Tibial nerve (tissue), 4 donors: ENCODE measurements at regions not wholly inside any gene's neighbourhood (a gene's known extent, or its start where the extent isn't known, plus 50 kb on each side); places are given as distances from the start of the nearest gene placed in this dataset.

ENCODE experiments used
- DNase-seq, 2 donors: peaks; one replicate each; pipeline ENCODE4 v3.0.0-alpha.2; 2019; ENCODE audit warnings: low spot score in 2 of 2
- H3K27ac ChIP-seq, 4 donors: fragments of 200-600 bp; sonication (generic) in 3 of 4; one replicate each; pipeline ENCODE4 v1.5.1; 2017 to 2019; ENCODE audit warnings: mild to moderate bottlenecking in 1 of 4
- H3K27me3 ChIP-seq, 2 donors: fragments of 200-600 bp; sonication (generic) in 1 of 2; one replicate each; pipeline versions ENCODE4 v1.5.1 to v1.6.0; 2017 to 2019
- H3K36me3 ChIP-seq, 3 donors: fragments of 200-600 bp; sonication (generic); one replicate each; pipeline ENCODE4 v1.5.1; 2018 to 2019
- H3K4me1 ChIP-seq, 4 donors: fragments of 200-600 bp; sonication (generic) in 3 of 4; one replicate each; pipeline ENCODE4 v1.5.1; 2017 to 2019
- H3K4me3 ChIP-seq, 4 donors: fragments of 200-600 bp; sonication (generic) in 3 of 4; one replicate each; pipeline ENCODE4 v1.5.1; 2017 to 2019; ENCODE audit warnings: mild to moderate bottlenecking in 1 of 4, moderate library complexity in 1 of 4
- H3K9me3 ChIP-seq, 4 donors: fragments of 200-600 bp; sonication (generic) in 3 of 4; one replicate each; pipeline ENCODE4 v1.5.1; 2017 to 2019
- CTCF ChIP-seq, 5 experiments: fragments of 200-600 bp in 3 of 5; fragments of 450-650 bp in 2 of 5; sonication (generic) in 3 of 5; IDR thresholded peaks; one replicate each; pipeline ENCODE4 v1.5.1; 2016 to 2019; ENCODE audit warnings: antibody characterized with exemption in 5 of 5, mild to moderate bottlenecking in 3 of 5, moderate library complexity in 2 of 5
- EP300 ChIP-seq, 2 donors: sonication (generic); formaldehyde crosslinking; IDR thresholded peaks; one replicate each; pipeline ENCODE4 v1.6.1; 2017; ENCODE audit warnings: antibody characterized with exemption in 2 of 2, mild to moderate bottlenecking in 1 of 2
- POLR2A ChIP-seq, 2 donors: fragments of 450-650 bp; IDR thresholded peaks; one replicate each; pipeline ENCODE4 v1.6.1; 2017; ENCODE audit warnings: antibody characterized with exemption in 2 of 2, mild to moderate bottlenecking in 2 of 2, moderate library complexity in 2 of 2
- WGBS, 2 donors: methylation state at CpG; one replicate each; pipeline ENCODE4 v1.1.5; 2018; 5-methylcytosine and 5-hydroxymethylcytosine counted together

DNA sequence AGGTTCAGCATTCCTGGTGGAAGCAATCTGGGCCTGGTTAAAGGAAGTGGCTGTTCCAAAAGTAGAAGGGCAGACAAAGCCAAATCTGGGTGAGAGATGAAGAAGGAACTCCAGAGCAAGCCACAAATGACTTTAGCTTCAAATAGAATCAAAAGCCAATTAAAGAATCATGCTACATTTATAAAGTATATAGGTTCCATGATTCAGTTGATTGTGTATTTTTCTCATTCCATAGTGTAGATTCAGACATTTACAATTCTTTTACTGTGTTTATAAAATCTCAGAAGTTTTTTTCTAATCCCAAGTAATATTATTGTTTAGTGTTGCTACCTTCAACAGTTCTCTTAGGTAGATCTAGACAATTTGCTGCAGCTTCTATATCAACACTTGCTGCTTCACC lies 262.0 kb downstream of the PLK2 start:
- H3K27me3 ChIP-seq: no peaks in the 10 kb centered on the region
- H3K36me3 ChIP-seq: no peaks in the 10 kb centered on the region
- TF ChIP-seq POLR2A (IDR thresholded peaks at IDR 0.05): no peak
- no peak for TF ChIP-seq CTCF (IDR thresholded peaks at IDR 0.05)
- no peak for TF ChIP-seq EP300 (IDR thresholded peaks at IDR 0.05)

DNA sequence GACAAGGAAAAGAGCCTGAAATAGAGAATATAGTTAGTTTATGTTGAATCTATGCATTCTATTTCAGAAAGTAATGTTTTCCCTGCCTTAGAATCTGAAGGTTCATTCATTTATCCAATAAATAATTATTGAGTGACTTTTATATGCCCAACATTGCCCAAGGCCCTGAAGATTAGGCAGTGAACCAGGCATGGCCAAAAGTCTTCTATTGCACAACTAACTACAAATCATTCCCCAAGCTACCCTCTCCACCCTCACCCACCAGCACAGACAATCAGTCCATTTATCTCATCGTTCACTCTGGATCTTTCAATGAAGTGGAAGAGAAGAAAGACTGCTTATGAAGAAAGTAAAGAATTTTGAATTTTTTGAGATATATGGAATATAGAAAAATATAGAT lies 268.4 kb downstream of the PLK2 start:
- no peak for DNase-seq

More for the DNA sequence above, 262.0 kb downstream of the PLK2 start:
- peaks cover 0 to 6% (median 0%) of the 10 kb centered on the region in 4 donors for H3K9me3 ChIP-seq
- DNase-seq: no peak
- H3K4me3 ChIP-seq: no peak overlapping the region
- no peaks in the 10 kb centered on the region for H3K4me1 ChIP-seq
- no peak overlapping the region for H3K27ac ChIP-seq

DNA sequence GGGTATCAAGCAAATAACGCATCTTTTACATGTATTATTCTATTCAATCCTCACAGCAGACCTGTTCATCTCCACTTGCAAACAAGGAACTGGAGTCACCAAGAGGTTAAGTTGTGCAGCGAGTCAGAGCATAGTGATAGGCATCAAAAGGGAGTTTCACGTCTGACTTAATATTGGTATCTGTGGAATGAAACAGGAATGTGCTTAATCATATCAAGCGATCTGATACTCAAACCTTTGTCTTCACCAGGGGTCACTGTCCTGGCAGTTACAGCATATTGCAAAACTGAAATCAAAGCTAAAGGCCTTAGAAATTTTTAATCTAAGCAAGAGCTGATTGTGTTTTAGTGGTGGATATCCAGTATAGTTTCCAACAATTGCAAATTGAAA lies 271.6 kb downstream of the PLK2 start:
- Histone ChIP-seq H3K36me3 (no peaks in the 10 kb centered on the region), H3K4me1 (peaks cover 0 to 40% (median 9%) of the 10 kb centered on the region in 4 donors), H3K9me3 (no peaks in the 10 kb centered on the region), H3K27ac (peak overlapping the region in 1 of 4 donors; percentile 69), H3K27me3 (no peaks in the 10 kb centered on the region), H3K4me3 (no peak overlapping the region)
- no peak for TF ChIP-seq POLR2A (IDR thresholded peaks at IDR 0.05)
- TF ChIP-seq EP300 (IDR thresholded peaks at IDR 0.05): no peak
- TF ChIP-seq CTCF (IDR thresholded peaks at IDR 0.05): no peak
- DNase-seq: no peak
- WGBS, 2 donors: 24 to 34% methylated on average over 4 of the region's 4 CpGs

More for the DNA sequence above, 268.4 kb downstream of the PLK2 start:
- no peaks in the 10 kb centered on the region for H3K27me3 ChIP-seq
- TF ChIP-seq EP300 (IDR thresholded peaks at IDR 0.05): peak in 1 of 2 donors; percentile 33
- TF ChIP-seq CTCF (IDR thresholded peaks at IDR 0.05): no peak
- peaks cover 0 to 6% (median 0%) of the 10 kb centered on the region in 4 donors for H3K9me3 ChIP-seq
- H3K27ac ChIP-seq: peak overlapping the region in 2 of 4 donors; percentile 40 to 69
- 46 to 49% methylated on average over 1 of the region's 1 CpG for WGBS, 2 donors
- H3K4me3 ChIP-seq: no peak overlapping the region
- no peaks in the 10 kb centered on the region for H3K36me3 ChIP-seq
- H3K4me1 ChIP-seq: peaks cover 0 to 40% (median 9%) of the 10 kb centered on the region in 4 donors

DNA sequence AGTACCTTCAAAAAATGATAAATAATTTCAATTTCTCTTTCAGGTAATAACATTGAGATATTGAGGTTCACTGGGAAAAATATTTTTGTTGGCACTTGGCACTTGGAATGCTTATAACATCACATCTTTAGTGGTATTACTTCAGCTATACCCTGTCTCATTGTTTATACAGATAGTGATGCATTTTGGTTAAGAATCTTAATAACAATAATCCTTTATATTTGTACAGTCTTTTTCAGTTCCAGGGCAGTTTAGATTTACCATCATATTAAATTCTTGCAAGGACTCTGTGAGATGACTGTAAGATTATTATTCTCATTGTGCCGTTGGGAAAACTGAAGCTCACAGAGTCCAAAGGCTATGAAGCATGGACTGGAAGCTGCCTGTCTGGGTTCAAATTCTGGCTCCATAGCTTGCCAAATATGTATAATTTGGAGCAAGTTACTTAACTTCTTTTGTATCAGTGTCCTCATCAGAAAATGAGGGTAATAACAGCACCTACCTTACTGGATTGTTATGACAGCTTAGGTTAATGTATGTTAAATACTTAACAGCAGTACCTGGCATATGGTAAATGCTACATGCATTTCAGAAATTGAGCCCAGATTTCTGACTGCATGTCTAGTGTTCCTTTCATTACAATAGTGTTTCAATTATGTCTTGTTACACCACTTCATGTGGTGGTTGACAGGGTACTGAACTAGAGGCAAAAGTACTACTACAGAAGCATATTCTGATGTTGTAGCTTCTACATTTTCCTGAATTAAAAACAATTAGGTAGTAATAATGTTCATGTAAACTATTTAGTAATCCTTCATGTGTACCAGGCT lies 272.2 kb downstream of the PLK2 start:
- WGBS, 2 donors: 20 to 31% methylated on average over 1 of the region's 1 CpG
- TF ChIP-seq EP300 (IDR thresholded peaks at IDR 0.05): no peak
- Histone ChIP-seq H3K9me3 (no peaks in the 10 kb centered on the region), H3K4me3 (no peak overlapping the region), H3K27ac (peak overlapping the region in 1 of 4 donors; percentile 69), H3K4me1 (peaks cover 0 to 42% (median 9%) of the 10 kb centered on the region in 4 donors), H3K27me3 (no peaks in the 10 kb centered on the region), H3K36me3 (no peaks in the 10 kb centered on the region)
- DNase-seq: no peak

- peaks cover 0 to 51% (median 14%) of the 10 kb centered on the region in 4 donors for H3K4me1 ChIP-seq
- 68 to 81% methylated on average over 3 of the region's 3 CpGs for WGBS, 2 donors
- TF ChIP-seq POLR2A (IDR thresholded peaks at IDR 0.05): no peak
- no peak overlapping the region for H3K27ac ChIP-seq
- no peaks in the 10 kb centered on the region for H3K27me3 ChIP-seq
- no peaks in the 10 kb centered on the region for H3K9me3 ChIP-seq
- DNase-seq: no peak
- H3K36me3 ChIP-seq: no peaks in the 10 kb centered on the region
- H3K4me3 ChIP-seq: no peak overlapping the region
These were observed 274.1 kb downstream of the PLK2 start for GRCh38 chr5:58185801-58186200.

- DNase-seq: no peak
- 91 to 94% methylated on average over 2 of the region's 2 CpGs for WGBS, 2 donors
- no peaks in the 10 kb centered on the region for H3K36me3 ChIP-seq
- H3K4me3 ChIP-seq: no peak overlapping the region
- TF ChIP-seq CTCF (IDR thresholded peaks at IDR 0.05) (no peak), POLR2A (IDR thresholded peaks at IDR 0.05) (no peak), EP300 (IDR thresholded peaks at IDR 0.05) (no peak)
- H3K27me3 ChIP-seq: no peaks in the 10 kb centered on the region
- no peaks in the 10 kb centered on the region for H3K9me3 ChIP-seq
- H3K4me1 ChIP-seq: peaks cover 0 to 48% (median 14%) of the 10 kb centered on the region in 4 donors
- no peak overlapping the region for H3K27ac ChIP-seq
These were observed 274.5 kb downstream of the PLK2 start for GRCh38 chr5:58185397-58185796.
